ENCODE measurements at regions not wholly inside any gene's neighbourhood (a gene's known extent, or its start where the extent isn't known, plus 50 kb on each side); places are given as distances from the start of the nearest gene placed in this dataset.

- no peak for TF ChIP-seq REST (IDR thresholded peaks at IDR 0.05; ENCODE audit: low read depth, low read length)
Observed at GRCh38 chrX:10025742-10026493, 58.8 kb downstream of the CLDN34 start (continued).

- H3K9me3 ChIP-seq: no peaks in the 10 kb centered on the region
- H3K4me1 ChIP-seq (ENCODE audit: control insufficient read depth in 1 of 2, insufficient read depth in 2 of 2, low read depth in 1 of 2, low read length in 1 of 2): no peaks in the 10 kb centered on the region
- peaks cover 18% of the 10 kb centered on the region for H3K79me2 ChIP-seq (ENCODE audit: insufficient read depth)
- no peaks in the 10 kb centered on the region for H3K9me2 ChIP-seq
- 0 out of 2 replicates have a peak, but pooled peaks cover 3% of the 10 kb centered on the region for H4K20me1 ChIP-seq (ENCODE audit: insufficient read depth)
- POLR2A ChIA-PET: no interaction called here
- H3K4me2 ChIP-seq: no peak overlapping the region
- 58% methylated on average over 7 of the region's 7 CpGs for WGBS (ENCODE audit: low lambda C conversion rate)
- no peak overlapping the region for H2AFZ ChIP-seq (ENCODE audit: low read depth)
- H3K27me3 ChIP-seq (ENCODE audit: insufficient read depth): no peaks in the 10 kb centered on the region; the same call in 1 of the 2 replicates
- no peak for DNase-seq
- H3K4me3 ChIP-seq (ENCODE audit: low read depth in 2 of 2, low read length in 1 of 2): no peak overlapping the region
- TF ChIP-seq CHD2 (IDR thresholded peaks at IDR 0.05; ENCODE audit: low read length, partially characterized antibody) (no peak), FOXM1 (IDR thresholded peaks at IDR 0.05; ENCODE audit: low read depth) (no peak), MEF2A (IDR thresholded peaks at IDR 0.05; ENCODE audit: borderline replicate concordance, low read depth) (no peak), JUND (IDR thresholded peaks at IDR 0.05) (no peak), RXRA (IDR thresholded peaks at IDR 0.05; ENCODE audit: borderline replicate concordance, low read depth) (no peak), RAD21 (IDR thresholded peaks at IDR 0.05; ENCODE audit: low read length) (no peak), MXI1 (IDR thresholded peaks at IDR 0.05; ENCODE audit: low read depth, low read length) (no peak), CTCF (IDR thresholded peaks at IDR 0.05) (no peak), ELF1 (IDR thresholded peaks at IDR 0.05) (no peak), EZH2phosphoT487 (IDR thresholded peaks at IDR 0.05; ENCODE audit: borderline replicate concordance, low read depth) (no peak), TCF12 (IDR thresholded peaks at IDR 0.05) (no peak), PBX3 (IDR thresholded peaks at IDR 0.05) (no peak), GATA2 (CRISPR knock-in tag; IDR thresholded peaks at IDR 0.05) (no peak), RCOR1 (IDR thresholded peaks at IDR 0.05; ENCODE audit: low read length) (no peak), NFIC (IDR thresholded peaks at IDR 0.05; ENCODE audit: borderline replicate concordance) (no peak), USF2 (IDR thresholded peaks at IDR 0.05; ENCODE audit: borderline replicate concordance, low read depth, low read length) (no peak)
- no peak overlapping the region for H3K27ac ChIP-seq (ENCODE audit: low read depth in 2 of 2, low read length in 1 of 2)
- CTCF ChIA-PET: no interaction called here
- no peaks in the 10 kb centered on the region for H3K36me3 ChIP-seq (replicated peaks in 1 of 2; ENCODE audit: control insufficient read depth in 1 of 2, insufficient read depth in 2 of 2, low read length in 1 of 2)
- H3F3A ChIP-seq (replicated peaks; ENCODE audit: insufficient read depth): no peaks in the 10 kb centered on the region
- H3K9ac ChIP-seq: no peak overlapping the region
Observed at GRCh38 chrX:10028283-10029104, 61.3 kb downstream of the CLDN34 start.

Data from SK-N-SH (cell line).